Ishikawa (cell line): ENCODE measurements at regions not wholly inside any gene's neighbourhood (a gene's known extent, or its start where the extent isn't known, plus 50 kb on each side); places are given as distances from the start of the nearest gene placed in this dataset.

ENCODE experiments used
- CEBPB ChIP-seq: IDR thresholded peaks from 2 replicates; pipeline ENCODE4 v1.6.1; 2012
- CREB1 ChIP-seq: IDR thresholded peaks from 2 replicates; pipeline ENCODE4 v1.6.1; 2012; ENCODE audit warnings: low read depth
- EGR1 ChIP-seq: IDR thresholded peaks from 2 replicates; pipeline ENCODE4 v1.6.1; 2012
- EP300 ChIP-seq: IDR thresholded peaks from 2 replicates; pipeline ENCODE4 v1.6.1; 2012; ENCODE audit warnings: borderline replicate concordance
- FOXM1 ChIP-seq: IDR thresholded peaks from 2 replicates; pipeline ENCODE4 v1.6.1; 2012; ENCODE audit warnings: low read depth, borderline replicate concordance
- MAX ChIP-seq: IDR thresholded peaks from 2 replicates; pipeline ENCODE4 v1.6.1; 2012
- NFIC ChIP-seq: IDR thresholded peaks from 2 replicates; pipeline ENCODE4 v1.6.1; 2012
- RAD21 ChIP-seq: IDR thresholded peaks from 2 replicates; pipeline ENCODE4 v1.6.1; 2012; ENCODE audit warnings: low read depth
- REST ChIP-seq: IDR thresholded peaks from 2 replicates; pipeline ENCODE4 v1.6.1; 2012; ENCODE audit warnings: low read depth, mild to moderate bottlenecking
- TAF1 ChIP-seq: IDR thresholded peaks from 2 replicates; pipeline ENCODE4 v1.6.1; 2012; ENCODE audit warnings: low read depth, mild to moderate bottlenecking
- TCF12 ChIP-seq: IDR thresholded peaks from 2 replicates; pipeline ENCODE4 v1.6.1; 2012; ENCODE audit warnings: low read depth
- TEAD4 ChIP-seq: IDR thresholded peaks from 2 replicates; pipeline ENCODE4 v1.6.1; 2012
- USF1 ChIP-seq: IDR thresholded peaks from 2 replicates; pipeline ENCODE4 v1.6.1; 2012
- YY1 ChIP-seq: IDR thresholded peaks from 2 replicates; pipeline ENCODE4 v1.6.1; 2012; ENCODE audit warnings: low read depth
- ZBTB7A ChIP-seq: IDR thresholded peaks from 2 replicates; pipeline ENCODE4 v1.6.1; 2012; ENCODE audit warnings: low read depth

GRCh38 chr3:109210501-109210900 lies 74.0 kb downstream of the C3orf85 start:
- TF ChIP-seq TCF12 (no peak), RAD21 (no peak), EP300 (no peak), EGR1 (no peak), USF1 (no peak), TAF1 (no peak), TEAD4 (no peak), NFIC (no peak), MAX (no peak), CEBPB (no peak), YY1 (no peak), CREB1 (no peak), ZBTB7A (no peak), FOXM1 (no peak), REST (no peak)

- TF ChIP-seq MAX (no peak), CREB1 (no peak), YY1 (no peak), ZBTB7A (no peak), CEBPB (no peak), TEAD4 (no peak), TCF12 (no peak), EP300 (no peak), NFIC (no peak), REST (no peak), FOXM1 (no peak), EGR1 (no peak), TAF1 (no peak), USF1 (no peak), RAD21 (no peak)
Measured at GRCh38 chr3:109211941-109212340, 75.4 kb downstream of the C3orf85 start.

GRCh38 chr3:109213321-109213720 lies 76.8 kb downstream of the C3orf85 start:
- TF ChIP-seq USF1 (no peak), EGR1 (no peak), RAD21 (no peak), TCF12 (no peak), NFIC (no peak), CREB1 (no peak), EP300 (no peak), TEAD4 (no peak), FOXM1 (no peak), TAF1 (no peak), REST (no peak), ZBTB7A (no peak), YY1 (no peak), MAX (no peak), CEBPB (no peak)

- TF ChIP-seq RAD21 (peak; percentile 49; the same call in 1 of the 2 replicates), REST (no peak)
Measured at GRCh38 chr3:109224333-109224732, 87.8 kb downstream of the C3orf85 start.
